ENCODE measurements at regions not wholly inside any gene's neighbourhood (a gene's known extent, or its start where the extent isn't known, plus 50 kb on each side); places are given as distances from the start of the nearest gene placed in this dataset.

DNA sequence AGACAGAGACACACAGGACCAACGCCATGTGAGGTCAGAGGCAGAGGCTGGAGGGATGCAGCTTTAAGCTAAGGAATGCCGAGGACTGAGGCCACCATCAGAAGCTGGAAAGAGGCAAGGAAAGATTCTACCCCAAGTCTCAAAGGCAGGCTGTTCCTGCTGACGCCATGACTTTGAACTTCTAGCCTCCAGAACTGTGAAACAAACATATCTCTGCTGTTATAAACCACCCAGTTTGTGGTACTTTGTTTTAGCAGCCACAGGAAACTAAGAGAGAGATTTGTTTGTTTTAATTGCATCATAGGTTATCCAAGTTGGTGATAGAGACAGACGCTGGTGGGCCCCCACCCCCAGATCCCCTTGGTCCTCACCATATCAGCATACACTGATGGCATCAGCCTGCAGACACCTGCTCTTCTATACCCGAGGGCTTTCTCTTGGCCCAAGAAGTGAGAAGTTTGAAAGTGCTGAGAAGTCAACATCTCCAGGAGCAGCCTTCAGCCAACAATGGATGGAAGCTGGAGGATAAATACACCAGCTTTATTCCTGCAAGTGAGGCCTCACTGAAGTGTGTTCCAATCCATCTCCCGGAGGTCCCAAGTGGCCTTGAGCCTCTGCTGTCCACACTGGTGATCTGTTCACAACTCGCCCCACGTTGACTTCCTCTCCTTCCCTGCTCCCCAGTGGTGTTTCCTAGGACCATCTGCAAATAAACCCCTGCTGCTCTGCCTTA is 154.7 kb downstream of the BTBD3 start:
- TF ChIP-seq TAF1 (IDR thresholded peaks at IDR 0.05; ENCODE audit: low read depth) (no peak), RAD21 (IDR thresholded peaks at IDR 0.05; ENCODE audit: low read depth) (no peak), CEBPB (IDR thresholded peaks at IDR 0.05) (no peak), ZBTB7A (IDR thresholded peaks at IDR 0.05; ENCODE audit: low read depth) (no peak), EP300 (IDR thresholded peaks at IDR 0.05; ENCODE audit: borderline replicate concordance) (no peak), TEAD4 (IDR thresholded peaks at IDR 0.05) (no peak), YY1 (IDR thresholded peaks at IDR 0.05; ENCODE audit: low read depth) (no peak), NFIC (IDR thresholded peaks at IDR 0.05) (no peak)
- TF ChIP-seq, protein P1, sequence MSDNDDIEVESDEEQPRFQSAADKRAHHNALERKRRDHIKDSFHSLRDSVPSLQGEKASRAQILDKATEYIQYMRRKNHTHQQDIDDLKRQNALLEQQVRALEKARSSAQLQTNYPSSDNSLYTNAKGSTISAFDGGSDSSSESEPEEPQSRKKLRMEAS (IDR thresholded peaks at IDR 0.05) = no peak
- TF ChIP-seq, protein P2, sequence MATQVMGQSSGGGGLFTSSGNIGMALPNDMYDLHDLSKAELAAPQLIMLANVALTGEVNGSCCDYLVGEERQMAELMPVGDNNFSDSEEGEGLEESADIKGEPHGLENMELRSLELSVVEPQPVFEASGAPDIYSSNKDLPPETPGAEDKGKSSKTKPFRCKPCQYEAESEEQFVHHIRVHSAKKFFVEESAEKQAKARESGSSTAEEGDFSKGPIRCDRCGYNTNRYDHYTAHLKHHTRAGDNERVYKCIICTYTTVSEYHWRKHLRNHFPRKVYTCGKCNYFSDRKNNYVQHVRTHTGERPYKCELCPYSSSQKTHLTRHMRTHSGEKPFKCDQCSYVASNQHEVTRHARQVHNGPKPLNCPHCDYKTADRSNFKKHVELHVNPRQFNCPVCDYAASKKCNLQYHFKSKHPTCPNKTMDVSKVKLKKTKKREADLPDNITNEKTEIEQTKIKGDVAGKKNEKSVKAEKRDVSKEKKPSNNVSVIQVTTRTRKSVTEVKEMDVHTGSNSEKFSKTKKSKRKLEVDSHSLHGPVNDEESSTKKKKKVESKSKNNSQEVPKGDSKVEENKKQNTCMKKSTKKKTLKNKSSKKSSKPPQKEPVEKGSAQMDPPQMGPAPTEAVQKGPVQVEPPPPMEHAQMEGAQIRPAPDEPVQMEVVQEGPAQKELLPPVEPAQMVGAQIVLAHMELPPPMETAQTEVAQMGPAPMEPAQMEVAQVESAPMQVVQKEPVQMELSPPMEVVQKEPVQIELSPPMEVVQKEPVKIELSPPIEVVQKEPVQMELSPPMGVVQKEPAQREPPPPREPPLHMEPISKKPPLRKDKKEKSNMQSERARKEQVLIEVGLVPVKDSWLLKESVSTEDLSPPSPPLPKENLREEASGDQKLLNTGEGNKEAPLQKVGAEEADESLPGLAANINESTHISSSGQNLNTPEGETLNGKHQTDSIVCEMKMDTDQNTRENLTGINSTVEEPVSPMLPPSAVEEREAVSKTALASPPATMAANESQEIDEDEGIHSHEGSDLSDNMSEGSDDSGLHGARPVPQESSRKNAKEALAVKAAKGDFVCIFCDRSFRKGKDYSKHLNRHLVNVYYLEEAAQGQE (IDR thresholded peaks at IDR 0.05; ENCODE audit: low read depth) = no peak

All from Ishikawa (cell line).